ENCODE measurements at regions not wholly inside any gene's neighbourhood (a gene's known extent, or its start where the extent isn't known, plus 50 kb on each side); places are given as distances from the start of the nearest gene placed in this dataset.

GRCh38 chrX:140354431-140355120, 150.3 kb downstream of the SOX3 start:
- TF ChIP-seq CTCF (IDR thresholded peaks at IDR 0.05), result no peak
- TF ChIP-seq POLR2A (IDR thresholded peaks at IDR 0.05), result no peak
- TF ChIP-seq EP300 (IDR thresholded peaks at IDR 0.05), result no peak
